ENCODE measurements at regions not wholly inside any gene's neighbourhood (a gene's known extent, or its start where the extent isn't known, plus 50 kb on each side); places are given as distances from the start of the nearest gene placed in this dataset.
"Not testable (repeated sequence)": the region's sequence is repeated elsewhere in the genome, so short reads cannot be mapped to it uniquely, and the experiment has no call there.

DNA sequence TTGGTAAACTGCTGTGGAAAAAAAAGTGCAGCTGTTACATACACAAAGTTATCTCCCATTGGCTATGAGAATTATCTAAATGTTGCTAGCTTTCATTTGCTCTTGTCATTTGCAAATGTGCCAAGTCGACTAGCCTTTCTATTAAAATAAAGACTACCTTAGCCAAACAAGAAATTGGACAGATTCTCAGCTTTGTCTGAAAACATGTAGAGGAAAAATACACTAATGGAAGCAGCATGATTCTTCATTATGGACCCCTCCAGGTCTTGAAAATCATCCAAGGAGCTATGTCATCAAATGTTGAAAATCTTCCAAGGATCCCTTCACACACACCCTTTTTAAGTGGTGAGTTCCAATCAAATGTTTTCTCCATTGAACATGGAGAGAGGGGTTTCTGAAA lies 237.7 kb downstream of the ETV1 start:
- in situ Hi-C loops (cut with HindIII; ENCODE audit: low sequenced_read_pairs) = no loop called here
- no peak overlapping the region for H3K4me3 ChIP-seq (ENCODE audit: low read depth, low read length)
- DNase-seq (ENCODE audit: low read depth, low spot score) = no peak
- TF ChIP-seq, protein P1, sequence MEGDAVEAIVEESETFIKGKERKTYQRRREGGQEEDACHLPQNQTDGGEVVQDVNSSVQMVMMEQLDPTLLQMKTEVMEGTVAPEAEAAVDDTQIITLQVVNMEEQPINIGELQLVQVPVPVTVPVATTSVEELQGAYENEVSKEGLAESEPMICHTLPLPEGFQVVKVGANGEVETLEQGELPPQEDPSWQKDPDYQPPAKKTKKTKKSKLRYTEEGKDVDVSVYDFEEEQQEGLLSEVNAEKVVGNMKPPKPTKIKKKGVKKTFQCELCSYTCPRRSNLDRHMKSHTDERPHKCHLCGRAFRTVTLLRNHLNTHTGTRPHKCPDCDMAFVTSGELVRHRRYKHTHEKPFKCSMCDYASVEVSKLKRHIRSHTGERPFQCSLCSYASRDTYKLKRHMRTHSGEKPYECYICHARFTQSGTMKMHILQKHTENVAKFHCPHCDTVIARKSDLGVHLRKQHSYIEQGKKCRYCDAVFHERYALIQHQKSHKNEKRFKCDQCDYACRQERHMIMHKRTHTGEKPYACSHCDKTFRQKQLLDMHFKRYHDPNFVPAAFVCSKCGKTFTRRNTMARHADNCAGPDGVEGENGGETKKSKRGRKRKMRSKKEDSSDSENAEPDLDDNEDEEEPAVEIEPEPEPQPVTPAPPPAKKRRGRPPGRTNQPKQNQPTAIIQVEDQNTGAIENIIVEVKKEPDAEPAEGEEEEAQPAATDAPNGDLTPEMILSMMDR (IDR thresholded peaks at IDR 0.05; ENCODE audit: low read depth, low read length) = no peak

DNA sequence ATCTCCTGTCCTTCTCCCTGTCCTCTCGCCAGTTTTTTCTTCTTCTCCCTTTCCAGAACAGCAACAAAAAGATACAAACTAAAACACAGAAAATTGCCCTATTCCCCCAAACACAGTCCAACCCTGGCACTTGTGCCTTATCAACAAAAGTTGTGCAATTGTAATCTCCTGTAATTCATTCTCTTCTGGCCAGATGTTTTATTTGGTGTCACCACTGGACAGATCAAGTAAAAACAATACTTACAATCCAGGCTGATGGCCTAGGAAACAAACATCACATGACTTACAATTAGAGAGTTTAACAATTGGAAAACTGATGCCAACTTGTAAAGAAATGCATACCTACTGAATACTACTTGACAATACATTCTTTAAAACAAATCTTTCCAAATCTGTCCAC lies 231.6 kb downstream of the ETV1 start:
- H3K4me3 ChIP-seq (ENCODE audit: low read depth, low read length) = no peak overlapping the region
- TF ChIP-seq, protein P1 (IDR thresholded peaks at IDR 0.05; ENCODE audit: low read depth, low read length) = no peak
- in situ Hi-C loops (cut with HindIII; ENCODE audit: low sequenced_read_pairs) = no loop called here
- no peak for DNase-seq (ENCODE audit: low read depth, low spot score)

DNA sequence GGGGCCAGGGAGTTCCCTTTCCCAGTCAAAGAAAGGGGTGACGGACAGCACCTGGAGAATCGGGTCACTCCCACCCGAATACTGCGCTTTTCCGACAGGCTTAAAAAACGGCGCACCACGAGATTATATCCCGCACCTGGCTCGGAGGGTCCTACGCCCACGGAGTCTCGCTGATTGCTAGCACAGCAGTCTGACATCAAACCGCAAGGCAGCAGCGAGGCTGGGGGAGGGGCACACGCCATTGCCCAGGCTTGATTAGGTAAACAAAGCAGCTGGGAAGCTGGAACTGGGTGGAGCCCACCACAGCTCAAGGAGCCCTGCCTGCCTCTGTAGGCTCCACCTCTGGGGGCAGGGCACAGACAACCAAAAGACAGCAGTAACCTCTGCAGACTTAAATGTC lies 223.6 kb downstream of the ETV1 start:
- H3K4me3 ChIP-seq (ENCODE audit: low read depth, low read length); in situ Hi-C loops (cut with HindIII; ENCODE audit: low sequenced_read_pairs): not testable (repeated sequence)

DNA sequence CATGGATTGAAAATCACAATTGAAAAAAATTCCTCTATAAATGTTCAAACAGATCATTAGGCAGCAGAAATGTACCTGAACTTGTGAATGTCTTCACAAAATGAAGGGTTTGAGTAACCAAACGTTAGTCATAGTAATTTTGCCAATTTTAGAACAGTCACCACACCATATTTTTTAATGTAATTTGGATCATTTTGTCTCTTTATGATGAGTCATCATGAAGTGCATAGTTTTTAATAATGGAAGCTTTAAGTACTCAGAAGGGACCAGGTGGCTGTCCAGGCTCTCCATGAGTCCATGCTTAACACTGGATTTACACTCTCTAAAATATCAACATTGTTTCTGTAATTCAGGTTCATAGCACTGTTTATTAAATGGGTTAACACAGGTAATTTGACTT lies 219.2 kb downstream of the ETV1 start:
- no peak for DNase-seq (ENCODE audit: low read depth, low spot score)
- in situ Hi-C loops (cut with HindIII; ENCODE audit: low sequenced_read_pairs) = no loop called here
- no peak overlapping the region for H3K4me3 ChIP-seq (ENCODE audit: low read depth, low read length)
- TF ChIP-seq, protein P1 (IDR thresholded peaks at IDR 0.05; ENCODE audit: low read depth, low read length) = no peak

More for the DNA sequence above, 223.6 kb downstream of the ETV1 start:
- not testable (repeated sequence) for DNase-seq (ENCODE audit: low read depth, low spot score)

DNA sequence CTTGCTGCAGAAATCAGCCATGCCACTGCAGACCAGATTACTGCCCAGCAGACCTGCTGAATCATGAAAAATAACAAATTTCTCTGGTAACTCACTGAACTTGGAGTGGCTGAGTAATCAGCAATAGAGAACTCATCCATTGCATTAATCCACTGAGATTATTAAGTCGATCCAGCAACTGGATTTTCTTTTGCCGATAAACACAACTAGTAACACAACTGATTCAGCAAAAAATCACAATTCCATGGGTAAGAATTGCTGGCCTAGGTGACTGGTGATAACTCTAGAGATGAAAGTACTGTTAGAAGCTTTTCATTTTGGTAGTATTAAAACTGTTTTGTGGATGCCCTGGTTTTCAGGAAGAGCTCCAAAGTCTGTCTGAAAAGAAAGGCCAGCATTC lies 214.5 kb downstream of the ETV1 start:
- no peak overlapping the region for H3K4me3 ChIP-seq (ENCODE audit: low read depth, low read length)
- TF ChIP-seq, protein P1 (IDR thresholded peaks at IDR 0.05; ENCODE audit: low read depth, low read length) = no peak
- in situ Hi-C loops (cut with HindIII; ENCODE audit: low sequenced_read_pairs) = no loop called here
- DNase-seq (ENCODE audit: low read depth, low spot score) = no peak

DNA sequence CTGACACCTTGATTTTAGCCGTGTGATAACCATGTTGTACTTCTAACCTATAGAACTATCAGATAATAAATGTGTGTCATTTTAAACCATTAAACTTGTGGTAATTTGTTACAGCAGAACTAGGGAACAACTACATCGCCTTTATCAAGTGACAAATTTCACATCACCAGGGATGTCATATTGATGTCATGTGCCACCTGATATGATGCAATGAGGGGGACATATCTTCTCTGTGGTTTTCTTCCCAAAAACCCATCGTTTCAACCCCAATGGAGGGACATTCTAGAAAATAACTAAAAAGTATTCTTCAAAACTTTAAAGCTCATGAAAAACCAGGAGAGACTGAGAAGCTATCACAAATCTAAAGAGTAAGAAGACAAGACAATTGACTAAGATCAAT lies 212.2 kb downstream of the ETV1 start:
- in situ Hi-C loops (cut with HindIII; ENCODE audit: low sequenced_read_pairs) = no loop called here
- H3K4me3 ChIP-seq (ENCODE audit: low read depth, low read length) = no peak overlapping the region
- TF ChIP-seq, protein P1 (IDR thresholded peaks at IDR 0.05; ENCODE audit: low read depth, low read length) = no peak
- DNase-seq (ENCODE audit: low read depth, low spot score) = no peak

DNA sequence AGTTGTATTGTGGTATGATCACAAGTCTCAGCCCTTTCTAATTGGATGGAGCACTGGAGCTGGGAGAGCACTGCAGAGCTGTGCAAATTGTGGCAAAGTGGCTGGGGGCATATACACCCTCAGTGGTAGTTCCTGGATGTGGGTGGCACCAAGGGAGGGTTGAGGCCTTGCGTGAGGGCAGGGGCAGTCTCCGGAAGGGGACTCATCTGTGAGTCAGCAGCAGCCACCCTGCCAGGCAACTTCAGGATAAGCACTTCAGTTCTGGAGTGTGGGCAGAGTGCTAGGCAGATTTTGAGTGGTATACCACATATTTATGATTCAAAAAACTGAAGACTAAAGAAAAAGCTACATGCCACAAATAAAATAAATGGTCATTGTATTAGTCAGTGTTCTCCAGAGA lies 210.5 kb downstream of the ETV1 start:
- no peak overlapping the region for H3K4me3 ChIP-seq (ENCODE audit: low read depth, low read length)
- peak; percentile 36 for DNase-seq (ENCODE audit: low read depth, low spot score)
- TF ChIP-seq, protein P1 (IDR thresholded peaks at IDR 0.05; ENCODE audit: low read depth, low read length) = no peak
- in situ Hi-C loops (cut with HindIII; ENCODE audit: low sequenced_read_pairs) = no loop called here
